Cardiac muscle cell (in vitro differentiated cells and primary cell): ENCODE measurements at regions not wholly inside any gene's neighbourhood (a gene's known extent, or its start where the extent isn't known, plus 50 kb on each side); places are given as distances from the start of the nearest gene placed in this dataset.

ENCODE experiments used
- DNase-seq, 2 donors: peaks; one replicate each; pipeline versions ENCODE4 v3.0.0 to v3.0.0-alpha.2; 2010 to 2017; ENCODE audit warnings: low read depth in 1 of 2, low spot score in 1 of 2
- H3K27ac ChIP-seq: fragments of 200-600 bp; sonication (generic); 2 replicates; pipeline ENCODE4 v1.5.1; 2016
- H3K27me3 ChIP-seq: fragments of 200-600 bp; sonication (generic); 2 replicates; pipeline ENCODE4 v1.6.0; 2016; ENCODE audit warnings: control low read depth
- H3K36me3 ChIP-seq: fragments of 200-600 bp; sonication (generic); 2 replicates; pipeline ENCODE4 v1.5.1; 2016; ENCODE audit warnings: control low read depth
- H3K4me1 ChIP-seq: fragments of 200-600 bp; sonication (generic); 2 replicates; pipeline ENCODE4 v1.8.1; 2017; ENCODE audit warnings: low read depth, mild to moderate bottlenecking, mixed run types
- H3K4me3 ChIP-seq: fragments of 200-600 bp; sonication (generic); 2 replicates; pipeline ENCODE4 v1.5.1; 2016; ENCODE audit warnings: mild to moderate bottlenecking
- H3K9me3 ChIP-seq: fragments of 200-600 bp; sonication (generic); 2 replicates; pipeline ENCODE4 v1.5.1; 2017; ENCODE audit warnings: low read depth, mild to moderate bottlenecking, control low read depth
- CTCF ChIP-seq: IDR thresholded peaks from 2 replicates; pipeline ENCODE4 v1.5.1; 2012; ENCODE audit warnings: low read depth, mild to moderate bottlenecking, low read length

GRCh38 chr18:56052202-56052601 is 464.2 kb upstream of the TCF4 start:
- no peak for DNase-seq
- TF ChIP-seq CTCF = no peak

DNA sequence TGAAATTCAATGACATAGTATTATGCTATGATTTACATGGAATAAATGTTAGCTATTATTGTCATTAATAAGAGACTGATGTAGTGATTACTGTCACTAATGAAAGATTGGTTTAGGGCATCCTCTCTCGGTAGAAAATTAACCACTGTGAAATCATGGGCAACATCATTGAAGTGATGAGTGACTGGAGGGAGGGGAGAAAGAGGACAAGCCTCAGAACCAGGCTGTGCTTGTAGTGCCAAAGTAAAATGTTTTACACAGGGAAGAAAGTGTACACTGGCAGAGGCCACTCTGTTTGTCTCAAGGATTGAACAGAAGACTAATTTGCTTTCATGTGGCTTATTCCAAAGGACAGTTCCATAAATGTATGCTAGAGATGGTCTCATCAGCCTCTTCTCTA is 456.2 kb upstream of the TCF4 start:
- Histone ChIP-seq H3K27ac (no peak overlapping the region), H3K36me3 (no peaks in the 10 kb centered on the region), H3K9me3 (no peaks in the 10 kb centered on the region), H3K4me1 (no peaks in the 10 kb centered on the region), H3K27me3 (no peaks in the 10 kb centered on the region), H3K4me3 (no peak overlapping the region)
- no peak for DNase-seq
- no peak for TF ChIP-seq CTCF

More at GRCh38 chr18:56052202-56052601, 464.2 kb upstream of the TCF4 start:
- no peaks in the 10 kb centered on the region for H3K9me3 ChIP-seq
- H3K4me3 ChIP-seq = no peak overlapping the region
- no peaks in the 10 kb centered on the region for H3K36me3 ChIP-seq
- H3K4me1 ChIP-seq = no peaks in the 10 kb centered on the region
- H3K27me3 ChIP-seq = no peaks in the 10 kb centered on the region
- no peak overlapping the region for H3K27ac ChIP-seq

DNA sequence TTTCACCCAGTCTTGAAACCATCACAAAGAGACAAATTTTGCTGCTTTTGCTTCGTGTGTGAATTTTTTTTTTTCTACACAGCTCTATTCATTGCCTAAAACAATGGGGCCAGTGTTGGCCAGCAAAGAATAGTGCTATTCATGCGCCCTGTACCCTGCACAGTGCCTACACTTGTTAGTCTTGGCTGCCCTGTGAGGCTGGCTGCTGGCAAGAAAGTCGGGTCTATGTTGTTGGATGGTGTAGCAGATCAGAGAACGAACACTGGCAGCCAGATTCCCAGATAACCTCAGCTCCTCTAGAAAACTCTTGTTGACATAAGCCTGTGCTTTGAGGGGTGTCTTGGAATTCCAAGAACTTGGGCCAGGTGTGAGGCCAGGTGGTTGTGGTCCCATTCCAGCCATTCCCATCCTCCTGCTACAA is 455.7 kb upstream of the TCF4 start:
- DNase-seq = peak in 1 of 2 donors; percentile 4
- Histone ChIP-seq H3K27ac (no peak overlapping the region), H3K4me3 (no peak overlapping the region), H3K36me3 (no peaks in the 10 kb centered on the region), H3K9me3 (no peaks in the 10 kb centered on the region), H3K27me3 (no peaks in the 10 kb centered on the region), H3K4me1 (no peaks in the 10 kb centered on the region)
- no peak for TF ChIP-seq CTCF

DNA sequence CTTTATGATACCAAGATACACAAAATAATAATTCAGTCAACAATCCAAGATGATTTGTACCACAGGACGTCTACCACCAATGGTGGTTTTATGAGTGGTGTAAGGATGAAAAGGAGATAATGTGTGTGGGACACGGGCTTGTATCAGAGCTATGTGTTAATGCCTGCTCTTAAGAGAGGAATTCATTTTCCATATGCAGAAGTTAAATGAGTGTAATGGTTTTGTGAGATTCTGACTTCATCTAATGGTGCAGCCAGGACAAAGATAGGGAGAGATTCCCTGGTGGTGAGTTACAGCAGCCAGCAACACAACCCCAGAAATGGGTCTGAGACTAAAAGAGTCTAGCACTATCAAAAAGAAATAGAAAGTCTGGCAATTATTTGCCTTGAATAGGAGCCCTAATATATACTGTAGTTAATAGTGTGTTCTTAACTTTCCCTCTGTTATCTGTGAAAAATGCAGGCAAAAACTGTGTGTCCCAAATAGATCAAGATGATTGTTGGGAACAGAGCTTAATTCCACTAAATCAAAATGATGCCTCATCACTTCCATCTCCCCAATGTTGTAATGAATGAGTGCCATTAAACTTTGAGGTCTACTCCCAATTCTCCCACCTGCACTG is 455.0 kb upstream of the TCF4 start:
- no peak overlapping the region for H3K4me3 ChIP-seq
- no peak for TF ChIP-seq CTCF
- DNase-seq = no peak
- H3K36me3 ChIP-seq = no peaks in the 10 kb centered on the region
- no peaks in the 10 kb centered on the region for H3K9me3 ChIP-seq
- H3K4me1 ChIP-seq = no peaks in the 10 kb centered on the region
- H3K27ac ChIP-seq = no peak overlapping the region
- no peaks in the 10 kb centered on the region for H3K27me3 ChIP-seq

GRCh38 chr18:56038171-56039030 is 450.4 kb upstream of the TCF4 start:
- no peak overlapping the region for H3K27ac ChIP-seq
- TF ChIP-seq CTCF = no peak
- no peak for DNase-seq
- no peak overlapping the region for H3K4me3 ChIP-seq
- no peaks in the 10 kb centered on the region for H3K4me1 ChIP-seq
- H3K27me3 ChIP-seq = no peaks in the 10 kb centered on the region
- H3K9me3 ChIP-seq = no peaks in the 10 kb centered on the region
- no peaks in the 10 kb centered on the region for H3K36me3 ChIP-seq
